AG04450 (cell line): ENCODE measurements at regions not wholly inside any gene's neighbourhood (a gene's known extent, or its start where the extent isn't known, plus 50 kb on each side); places are given as distances from the start of the nearest gene placed in this dataset.

ENCODE experiments used
- CTCF ChIA-PET: fragments of 300-600, 350-600 bp; formaldehyde crosslinking; extraction: SDS; loops from one replicate; lab custom pipeline; 2022; ENCODE audit warnings: antibody characterized with exemption, inconsistent platforms; lab: Charles Lee
- POLR2A ChIA-PET: fragments of 350-600 bp; formaldehyde crosslinking; extraction: SDS; loops from one replicate; lab custom pipeline; 2021; ENCODE audit warnings: antibody characterized with exemption, inconsistent platforms; lab: Yijun Ruan, JAX
- DNase-seq: peaks from one replicate; pipeline ENCODE4 v3.0.0-alpha.2; 2011; ENCODE audit warnings: low read depth, low spot score
- H3K27ac ChIP-seq: one replicate; pipeline ENCODE4 v1.5.1; 2012; ENCODE audit warnings: low read depth, low read length, control low read depth
- H3K27me3 ChIP-seq: one replicate; pipeline ENCODE4 v1.6.0; 2012; ENCODE audit warnings: low read length; ENCODE audit not compliant: control insufficient read depth, insufficient read depth
- H3K4me3 ChIP-seq: 2 replicates; pipeline ENCODE4 v1.5.1; 2011; ENCODE audit warnings: mild to moderate bottlenecking, low read depth, low read length, control low read depth
- H3K9me3 ChIP-seq: 2 replicates; pipeline ENCODE4 v1.5.1; 2012; ENCODE audit warnings: low read length; ENCODE audit not compliant: control insufficient read depth, insufficient read depth
- CTCF ChIP-seq: IDR thresholded peaks from 2 replicates; pipeline ENCODE4 v1.5.1; 2011; ENCODE audit warnings: low read depth, low read length, control low read depth, inconsistent platforms

- ChIA-PET CTCF (interaction anchor here (0.6 kb wide), 1 partner anchor 48 kb away, joined by 6 read pairs; no protein-coding TSS in a partner anchor), POLR2A (no interaction called here)
- Histone ChIP-seq H3K9me3 (no peaks in the 10 kb centered on the region), H3K27me3 (peaks cover 27% of the 10 kb centered on the region), H3K27ac (no peak overlapping the region), H3K4me3 (no peak overlapping the region)
- no peak for DNase-seq
- no peak for TF ChIP-seq CTCF
Measured at GRCh38 chr2:100222844-100223243, 80.5 kb upstream of the AFF3 start.

GRCh38 chr2:100218552-100218951 is 76.2 kb upstream of the AFF3 start:
- CTCF ChIA-PET: no interaction called here
- no peak for DNase-seq

GRCh38 chr2:100217323-100217722 is 74.9 kb upstream of the AFF3 start:
- Histone ChIP-seq H3K4me3 (no peak overlapping the region), H3K27me3 (peaks cover 6% of the 10 kb centered on the region), H3K9me3 (no peaks in the 10 kb centered on the region), H3K27ac (no peak overlapping the region)
- TF ChIP-seq CTCF: no peak
- no peak for DNase-seq
- ChIA-PET POLR2A (no interaction called here), CTCF (no interaction called here)

More at GRCh38 chr2:100218552-100218951, 76.2 kb upstream of the AFF3 start:
- no peaks in the 10 kb centered on the region for H3K9me3 ChIP-seq
- H3K27ac ChIP-seq: no peak overlapping the region
- H3K4me3 ChIP-seq: no peak overlapping the region
- TF ChIP-seq CTCF: no peak
- POLR2A ChIA-PET: no interaction called here
- peaks cover 11% of the 10 kb centered on the region for H3K27me3 ChIP-seq

- Histone ChIP-seq H3K4me3 (no peak overlapping the region), H3K9me3 (no peaks in the 10 kb centered on the region), H3K27me3 (peaks cover 2% of the 10 kb centered on the region), H3K27ac (no peak overlapping the region)
- DNase-seq: no peak
- CTCF ChIA-PET: no interaction called here
- no peak for TF ChIP-seq CTCF
- POLR2A ChIA-PET: no interaction called here
Measured at GRCh38 chr2:100216015-100216414, 73.6 kb upstream of the AFF3 start.

GRCh38 chr2:100215371-100215770 is 73.0 kb upstream of the AFF3 start:
- ChIA-PET POLR2A (no interaction called here), CTCF (no interaction called here)
- no peak for TF ChIP-seq CTCF
- no peak for DNase-seq
- H3K4me3 ChIP-seq: no peak overlapping the region
- peaks cover 4% of the 10 kb centered on the region for H3K27me3 ChIP-seq
- H3K9me3 ChIP-seq: no peaks in the 10 kb centered on the region
- peak overlapping the region; percentile 11 for H3K27ac ChIP-seq
